DND-41 (cell line): ENCODE measurements at regions not wholly inside any gene's neighbourhood (a gene's known extent, or its start where the extent isn't known, plus 50 kb on each side); places are given as distances from the start of the nearest gene placed in this dataset.

ENCODE experiments used
- ATAC-seq: fragments of 200-7000 bp; cut with Tn5 transposase; 3 replicates; pipeline ENCODE4 v1.9.1; 2021; ENCODE audit warnings: low read depth; ENCODE audit not compliant: insufficient read depth
- DNase-seq: peaks from one replicate; pipeline ENCODE4 v3.0.0-alpha.2; 2020
- H2AFZ ChIP-seq: 2 replicates; pipeline ENCODE4 v1.6.0; 2012; ENCODE audit warnings: low read depth, low read length
- H3K27ac ChIP-seq: 2 replicates; pipeline ENCODE4 v1.5.1; 2012; ENCODE audit warnings: low read length, inconsistent platforms
- H3K27me3 ChIP-seq: fragments of 200-600 bp; sonication (generic); 2 replicates; pipeline ENCODE4 v1.6.0; 2012; ENCODE audit warnings: low read length, mild to moderate bottlenecking, inconsistent platforms; ENCODE audit not compliant: insufficient read depth, poor library complexity
- H3K36me3 ChIP-seq: 2 replicates; pipeline ENCODE4 v1.5.1; 2012; ENCODE audit warnings: low read length, inconsistent platforms; ENCODE audit not compliant: insufficient read depth
- H3K4me1 ChIP-seq: 2 replicates; pipeline ENCODE4 v1.5.1; 2012; ENCODE audit warnings: mild to moderate bottlenecking, low read length; ENCODE audit not compliant: insufficient read depth
- H3K4me2 ChIP-seq: 2 replicates; pipeline ENCODE4 v1.6.0; 2012; ENCODE audit warnings: mild to moderate bottlenecking, moderate library complexity, low read length, inconsistent platforms; ENCODE audit not compliant: insufficient read depth
- H3K4me3 ChIP-seq, 2 experiments: fragments of 200-600 bp in 1 of 2; shearing (Covaris generic) in 1 of 2; 2 replicates each; pipeline ENCODE4 v1.5.1; 2012 to 2016; ENCODE audit warnings: inconsistent platforms in 2 of 2, low read length in 2 of 2, mild to moderate bottlenecking in 2 of 2, low read depth in 1 of 2, moderate library complexity in 1 of 2
- H3K79me2 ChIP-seq: 2 replicates; pipeline ENCODE4 v1.6.0; 2012; ENCODE audit warnings: low read length, inconsistent platforms; ENCODE audit not compliant: insufficient read depth
- H3K9ac ChIP-seq: 2 replicates; pipeline ENCODE4 v1.6.0; 2012; ENCODE audit warnings: low read depth, mild to moderate bottlenecking, inconsistent platforms, low read length, moderate library complexity
- H3K9me3 ChIP-seq: 2 replicates; pipeline ENCODE4 v1.5.1; 2012; ENCODE audit warnings: low read length, moderate library complexity, mild to moderate bottlenecking, inconsistent platforms; ENCODE audit not compliant: insufficient read depth, severe bottlenecking
- H4K20me1 ChIP-seq: 2 replicates; pipeline ENCODE4 v1.6.0; 2012; ENCODE audit warnings: low read length; ENCODE audit not compliant: insufficient read depth
- EZH2 ChIP-seq: IDR thresholded peaks from 3 replicates; pipeline ENCODE4 v1.6.1; 2012; ENCODE audit warnings: borderline replicate concordance, low read depth, mild to moderate bottlenecking, moderate library complexity, low read length, inconsistent platforms; ENCODE audit not compliant: severe bottlenecking
- TF ChIP-seq, protein P1 (sequence below): IDR thresholded peaks from 2 replicates; pipeline ENCODE4 v1.5.1; 2012; ENCODE audit warnings: borderline replicate concordance, low read length, moderate library complexity, mild to moderate bottlenecking; ENCODE audit not compliant: poor library complexity, severe bottlenecking; ENCODE audit errors: extremely low read depth

GRCh38 chr2:234420408-234420807, 76.5 kb downstream of the ARL4C start:
- Histone ChIP-seq H3K79me2 (no peaks in the 10 kb centered on the region), H2AFZ (peak overlapping the region; percentile 3; the same call in 1 of the 2 replicates), H3K4me3 (no peak overlapping the region), H3K9me3 (peaks cover 5% of the 10 kb centered on the region), H3K27me3 (no peaks in the 10 kb centered on the region), H3K9ac (peak overlapping the region; percentile 27), H3K4me2 (no peak overlapping the region), H3K36me3 (no peaks in the 10 kb centered on the region; the same call in 1 of the 2 replicates), H3K4me1 (peaks cover 57% of the 10 kb centered on the region), H3K27ac (peak overlapping the region; percentile 78), H4K20me1 (no peaks in the 10 kb centered on the region)
- TF ChIP-seq, protein P1, sequence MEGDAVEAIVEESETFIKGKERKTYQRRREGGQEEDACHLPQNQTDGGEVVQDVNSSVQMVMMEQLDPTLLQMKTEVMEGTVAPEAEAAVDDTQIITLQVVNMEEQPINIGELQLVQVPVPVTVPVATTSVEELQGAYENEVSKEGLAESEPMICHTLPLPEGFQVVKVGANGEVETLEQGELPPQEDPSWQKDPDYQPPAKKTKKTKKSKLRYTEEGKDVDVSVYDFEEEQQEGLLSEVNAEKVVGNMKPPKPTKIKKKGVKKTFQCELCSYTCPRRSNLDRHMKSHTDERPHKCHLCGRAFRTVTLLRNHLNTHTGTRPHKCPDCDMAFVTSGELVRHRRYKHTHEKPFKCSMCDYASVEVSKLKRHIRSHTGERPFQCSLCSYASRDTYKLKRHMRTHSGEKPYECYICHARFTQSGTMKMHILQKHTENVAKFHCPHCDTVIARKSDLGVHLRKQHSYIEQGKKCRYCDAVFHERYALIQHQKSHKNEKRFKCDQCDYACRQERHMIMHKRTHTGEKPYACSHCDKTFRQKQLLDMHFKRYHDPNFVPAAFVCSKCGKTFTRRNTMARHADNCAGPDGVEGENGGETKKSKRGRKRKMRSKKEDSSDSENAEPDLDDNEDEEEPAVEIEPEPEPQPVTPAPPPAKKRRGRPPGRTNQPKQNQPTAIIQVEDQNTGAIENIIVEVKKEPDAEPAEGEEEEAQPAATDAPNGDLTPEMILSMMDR = peak; percentile 34
- no peak for TF ChIP-seq EZH2
- DNase-seq (peak; percentile 75), ATAC-seq (peak; percentile 72)

DNA sequence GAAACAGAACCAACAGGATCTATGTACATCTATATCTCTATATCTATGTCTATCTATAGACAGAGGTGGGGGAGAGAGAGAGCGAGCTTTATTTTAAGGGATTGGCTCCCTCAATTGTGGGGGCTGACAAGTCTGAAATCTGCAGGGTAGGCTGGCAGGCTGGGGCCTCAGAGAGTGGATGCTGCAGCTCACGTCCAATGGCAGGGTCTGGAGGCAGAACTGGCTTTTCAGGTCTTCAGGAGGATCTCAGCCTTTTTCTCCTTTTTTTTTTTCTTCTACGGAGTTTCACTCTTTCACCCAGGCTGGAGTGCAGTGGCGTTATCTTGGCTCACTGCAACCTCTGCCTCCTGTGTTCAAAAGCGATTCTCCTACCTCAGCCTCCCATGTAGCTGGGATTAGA, 77.2 kb downstream of the ARL4C start:
- no peak for TF ChIP-seq EZH2
- TF ChIP-seq, protein P1 = no peak
- Histone ChIP-seq H4K20me1 (no peaks in the 10 kb centered on the region), H3K4me1 (peaks cover 50% of the 10 kb centered on the region), H3K27ac (peak overlapping the region; percentile 78), H3K9ac (no peak overlapping the region), H3K4me3 (no peak overlapping the region), H3K9me3 (peaks cover 5% of the 10 kb centered on the region), H2AFZ (no peak overlapping the region), H3K4me2 (no peak overlapping the region), H3K36me3 (no peaks in the 10 kb centered on the region), H3K79me2 (no peaks in the 10 kb centered on the region), H3K27me3 (no peaks in the 10 kb centered on the region)
- ATAC-seq (no peak), DNase-seq (no peak)

DNA sequence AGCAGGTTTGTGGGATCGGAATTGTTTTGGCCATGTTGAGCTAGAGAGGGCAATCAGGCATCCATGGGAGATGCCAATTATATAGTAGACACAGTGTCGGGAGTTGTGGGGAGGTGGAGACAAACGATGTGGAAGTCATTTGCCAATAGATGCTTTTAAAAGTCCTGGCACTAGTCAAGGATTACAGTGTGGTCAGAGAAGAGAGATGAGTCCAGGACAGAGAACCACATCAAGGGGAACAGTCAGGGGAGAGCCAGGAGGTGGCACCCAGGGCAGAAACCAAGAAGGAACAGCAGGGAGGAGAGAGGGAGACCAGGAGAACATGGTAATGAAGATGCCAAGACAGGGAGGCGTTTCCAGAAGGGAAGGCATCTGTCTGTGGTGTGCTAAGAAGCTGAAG, 81.2 kb downstream of the ARL4C start:
- Histone ChIP-seq H3K9ac (no peak overlapping the region), H3K36me3 (no peaks in the 10 kb centered on the region), H4K20me1 (no peaks in the 10 kb centered on the region), H3K79me2 (no peaks in the 10 kb centered on the region), H2AFZ (no peak overlapping the region), H3K4me2 (no peak overlapping the region), H3K27me3 (no peaks in the 10 kb centered on the region), H3K4me3 (no peak overlapping the region), H3K4me1 (peaks cover 11% of the 10 kb centered on the region), H3K27ac (no peak overlapping the region), H3K9me3 (peaks cover 5% of the 10 kb centered on the region)
- TF ChIP-seq, protein P1 = no peak
- TF ChIP-seq EZH2 = no peak
- ATAC-seq (no peak), DNase-seq (no peak)

DNA sequence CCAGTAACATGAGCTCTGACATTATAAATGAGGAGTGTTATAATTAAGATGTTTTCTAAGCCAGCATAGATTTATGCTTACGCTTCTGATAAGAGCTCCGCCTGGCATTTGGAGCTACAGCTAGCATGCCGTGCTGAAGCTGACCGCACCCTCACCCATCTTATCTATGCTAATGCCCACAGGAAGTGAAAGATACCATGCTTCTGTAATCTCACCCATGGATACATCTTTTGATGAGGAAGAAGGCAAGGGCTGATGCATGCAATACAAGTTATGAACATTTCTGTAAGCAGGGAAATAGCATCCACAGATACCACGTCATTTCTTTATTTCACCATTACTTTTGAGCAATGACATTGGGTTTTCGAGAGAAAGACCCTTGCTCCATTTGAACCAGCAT, 82.3 kb downstream of the ARL4C start:
- no peak for TF ChIP-seq EZH2
- TF ChIP-seq, protein P1 = no peak
- no peaks in the 10 kb centered on the region for H3K36me3 ChIP-seq
- H3K9ac ChIP-seq = no peak overlapping the region
- 0 out of 2 replicates have a peak overlapping the region, but pooled peaks have one; percentile 32 for H3K27ac ChIP-seq
- H3K4me2 ChIP-seq = no peak overlapping the region
- no peaks in the 10 kb centered on the region for H4K20me1 ChIP-seq
- H3K4me1 ChIP-seq = no peaks in the 10 kb centered on the region; the same call in 1 of the 2 replicates
- DNase-seq = no peak
- ATAC-seq = no peak
- H3K4me3 ChIP-seq = no peak overlapping the region
- no peaks in the 10 kb centered on the region for H3K79me2 ChIP-seq
- H2AFZ ChIP-seq = no peak overlapping the region
- H3K27me3 ChIP-seq = no peaks in the 10 kb centered on the region
- peaks cover 5% of the 10 kb centered on the region for H3K9me3 ChIP-seq
